Fibroblast of mammary gland (primary cell): ENCODE measurements at regions not wholly inside any gene's neighbourhood (a gene's known extent, or its start where the extent isn't known, plus 50 kb on each side); places are given as distances from the start of the nearest gene placed in this dataset.

ENCODE experiments used
- DNase-seq: peaks from one replicate; pipeline ENCODE4 v3.0.0-alpha.2; 2010; ENCODE audit warnings: low read depth
- H3K4me3 ChIP-seq: 2 replicates; pipeline ENCODE4 v1.5.1; 2011; ENCODE audit warnings: low read depth, mild to moderate bottlenecking, low read length, moderate library complexity; ENCODE audit not compliant: control insufficient read depth
- TF ChIP-seq, protein P1 (sequence below): conservative IDR thresholded peaks from 2 replicates; pipeline ENCODE4 v1.5.1; 2011; ENCODE audit warnings: low read depth, low read length, inconsistent platforms; ENCODE audit not compliant: control insufficient read depth, insufficient read depth

DNA sequence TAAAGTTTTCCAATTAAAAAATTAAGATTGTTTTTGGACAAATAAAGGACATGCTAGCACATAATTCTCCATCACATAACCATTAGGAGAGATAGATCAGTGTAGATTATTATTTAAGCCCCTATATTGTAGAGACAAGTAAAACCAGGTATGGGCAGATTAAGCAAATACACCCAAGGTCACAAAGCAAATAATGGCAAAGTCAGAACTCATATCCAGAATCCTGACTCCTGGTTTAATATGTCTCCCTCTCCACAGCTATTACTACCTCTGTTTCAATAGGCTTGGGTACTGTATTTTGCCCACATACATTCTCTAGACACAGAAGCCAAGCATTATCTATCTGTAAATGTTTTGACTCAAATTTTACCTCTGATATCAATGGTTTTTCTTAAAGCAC lies 282.3 kb downstream of the EPHA4 start:
- H3K4me3 ChIP-seq = no peak overlapping the region
- DNase-seq = no peak
- TF ChIP-seq, protein P1, sequence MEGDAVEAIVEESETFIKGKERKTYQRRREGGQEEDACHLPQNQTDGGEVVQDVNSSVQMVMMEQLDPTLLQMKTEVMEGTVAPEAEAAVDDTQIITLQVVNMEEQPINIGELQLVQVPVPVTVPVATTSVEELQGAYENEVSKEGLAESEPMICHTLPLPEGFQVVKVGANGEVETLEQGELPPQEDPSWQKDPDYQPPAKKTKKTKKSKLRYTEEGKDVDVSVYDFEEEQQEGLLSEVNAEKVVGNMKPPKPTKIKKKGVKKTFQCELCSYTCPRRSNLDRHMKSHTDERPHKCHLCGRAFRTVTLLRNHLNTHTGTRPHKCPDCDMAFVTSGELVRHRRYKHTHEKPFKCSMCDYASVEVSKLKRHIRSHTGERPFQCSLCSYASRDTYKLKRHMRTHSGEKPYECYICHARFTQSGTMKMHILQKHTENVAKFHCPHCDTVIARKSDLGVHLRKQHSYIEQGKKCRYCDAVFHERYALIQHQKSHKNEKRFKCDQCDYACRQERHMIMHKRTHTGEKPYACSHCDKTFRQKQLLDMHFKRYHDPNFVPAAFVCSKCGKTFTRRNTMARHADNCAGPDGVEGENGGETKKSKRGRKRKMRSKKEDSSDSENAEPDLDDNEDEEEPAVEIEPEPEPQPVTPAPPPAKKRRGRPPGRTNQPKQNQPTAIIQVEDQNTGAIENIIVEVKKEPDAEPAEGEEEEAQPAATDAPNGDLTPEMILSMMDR = no peak

GRCh38 chr2:221293949-221294742 lies 278.0 kb downstream of the EPHA4 start:
- H3K4me3 ChIP-seq = no peak overlapping the region
- TF ChIP-seq, protein P1 = no peak
- no peak for DNase-seq

DNA sequence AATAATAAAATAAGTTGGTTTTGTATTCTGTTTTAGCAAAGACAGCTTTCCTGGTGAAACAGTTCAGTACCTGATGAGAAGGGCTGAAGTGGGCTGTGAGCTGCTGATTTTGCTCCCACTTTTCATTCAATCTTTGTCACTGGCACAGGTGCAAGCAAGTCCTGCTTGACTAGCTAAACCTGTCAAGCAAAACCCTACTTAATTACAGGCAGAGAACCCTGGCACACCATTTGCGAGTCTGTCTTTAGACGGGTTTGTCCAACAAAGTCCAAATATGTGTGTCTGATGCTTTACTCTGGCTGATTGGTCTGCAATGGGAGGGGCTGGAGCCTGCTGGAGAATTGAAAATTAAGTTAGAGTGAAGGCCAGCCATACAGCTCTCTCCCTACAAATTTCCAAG lies 267.2 kb downstream of the EPHA4 start:
- no peak for DNase-seq
- TF ChIP-seq, protein P1 = no peak
- no peak overlapping the region for H3K4me3 ChIP-seq

DNA sequence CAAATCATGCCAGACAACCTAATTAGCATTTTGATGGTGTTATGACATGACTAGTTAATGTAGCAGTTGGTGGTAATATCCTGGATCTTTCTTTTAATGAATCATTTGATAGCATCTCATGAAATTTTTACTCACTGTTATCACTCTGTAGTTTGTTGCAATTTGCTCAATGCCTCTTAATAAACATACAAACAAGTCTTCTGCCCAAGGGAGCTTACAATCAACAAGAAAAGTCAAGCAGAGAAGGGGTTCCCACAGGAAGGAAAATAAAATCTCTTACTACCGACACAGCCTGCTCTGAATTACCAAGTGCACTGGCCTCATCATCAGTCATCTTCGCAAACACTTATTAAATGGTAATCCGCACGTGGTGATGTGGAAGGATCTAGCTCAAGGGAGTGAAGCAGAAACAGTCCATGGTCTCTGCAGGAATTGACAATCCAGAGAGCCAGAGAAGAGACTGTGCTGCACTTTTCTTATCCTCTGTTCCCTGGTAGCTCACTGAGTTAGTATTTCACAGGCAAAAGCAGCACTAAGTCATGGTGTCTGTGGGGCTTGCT lies 263.5 kb downstream of the EPHA4 start:
- DNase-seq = no peak
- no peak overlapping the region for H3K4me3 ChIP-seq
- TF ChIP-seq, protein P1 = no peak

DNA sequence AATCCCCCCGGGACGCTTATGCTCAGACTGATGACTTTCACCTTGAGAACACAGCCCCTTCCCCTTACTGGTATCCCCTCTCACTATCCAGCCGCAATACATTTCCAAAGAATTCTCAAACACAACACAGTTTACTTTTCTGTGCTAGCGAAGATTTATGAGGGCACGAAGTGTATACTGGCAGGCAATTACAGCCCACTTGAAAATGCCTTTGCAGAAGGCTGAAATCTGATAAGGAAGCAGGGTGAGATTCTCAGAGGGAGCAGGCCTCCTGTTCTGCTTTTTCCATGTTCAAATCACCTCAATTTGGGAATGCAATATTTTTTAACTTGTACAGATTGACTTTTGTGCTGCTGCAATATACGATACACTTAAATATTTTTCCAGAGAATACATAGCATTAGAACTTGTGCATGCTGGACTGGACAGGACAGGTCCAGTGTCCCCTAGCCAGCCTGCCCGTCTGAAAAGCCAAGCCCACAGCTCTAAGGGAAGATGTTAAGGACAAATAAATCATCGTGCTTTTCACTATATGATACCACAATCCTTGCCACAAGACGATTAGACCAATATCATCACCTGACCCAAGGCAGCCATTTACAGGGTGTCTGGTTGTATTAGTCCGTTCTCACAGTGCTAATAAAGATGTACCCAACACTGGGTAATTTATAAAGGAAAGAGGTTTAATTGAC lies 262.1 kb downstream of the EPHA4 start:
- TF ChIP-seq, protein P1 = no peak
- no peak for DNase-seq
- H3K4me3 ChIP-seq = no peak overlapping the region

DNA sequence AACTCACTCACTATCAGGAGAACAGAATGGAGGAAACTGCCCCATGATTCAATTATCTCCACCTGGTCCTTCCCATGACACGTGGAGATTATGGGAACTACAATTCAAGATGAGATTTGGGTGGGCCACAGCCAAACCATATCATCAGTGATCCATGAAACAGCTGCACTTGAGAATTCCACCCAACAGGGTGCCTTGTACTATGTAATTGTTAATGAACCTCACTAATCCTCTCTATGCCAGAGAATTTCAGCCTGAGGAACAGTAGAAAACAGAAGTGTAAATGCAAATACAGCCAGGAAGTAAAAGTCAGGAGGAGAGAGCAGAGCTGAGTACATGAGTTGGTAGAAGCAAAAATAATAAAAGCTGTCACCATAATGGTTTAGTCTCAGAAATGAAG lies 261.4 kb downstream of the EPHA4 start:
- TF ChIP-seq, protein P1 = no peak
- no peak for DNase-seq
- H3K4me3 ChIP-seq = no peak overlapping the region
